Medulla oblongata (tissue), 1 donor: ENCODE measurements at regions not wholly inside any gene's neighbourhood (a gene's known extent, or its start where the extent isn't known, plus 50 kb on each side); places are given as distances from the start of the nearest gene placed in this dataset.

Experiments used
- DNase-seq: peaks from one replicate; pipeline ENCODE4 v3.0.0-alpha.2; 2015; ENCODE audit errors: extremely low spot score

DNA sequence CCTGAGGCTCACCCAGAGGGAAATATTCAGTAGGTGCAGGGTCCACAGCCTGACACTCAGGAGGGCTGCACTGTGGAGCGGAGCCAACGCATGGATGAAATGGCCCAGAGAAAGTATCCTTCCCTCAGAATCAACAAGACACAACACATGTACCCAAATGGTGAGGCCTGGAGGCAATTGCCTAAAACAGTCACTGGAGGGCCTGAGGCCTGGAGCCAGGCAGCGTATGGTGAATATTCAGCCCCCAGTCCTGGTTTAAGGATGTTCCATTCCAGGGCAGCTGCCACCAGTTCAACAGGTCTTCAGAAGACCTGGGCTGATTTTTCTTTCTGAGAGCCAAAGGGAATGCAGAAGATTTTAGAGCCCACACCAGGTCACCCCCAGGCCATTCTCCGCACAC lies 264.8 kb downstream of the INSC start:
- no peak for DNase-seq

DNA sequence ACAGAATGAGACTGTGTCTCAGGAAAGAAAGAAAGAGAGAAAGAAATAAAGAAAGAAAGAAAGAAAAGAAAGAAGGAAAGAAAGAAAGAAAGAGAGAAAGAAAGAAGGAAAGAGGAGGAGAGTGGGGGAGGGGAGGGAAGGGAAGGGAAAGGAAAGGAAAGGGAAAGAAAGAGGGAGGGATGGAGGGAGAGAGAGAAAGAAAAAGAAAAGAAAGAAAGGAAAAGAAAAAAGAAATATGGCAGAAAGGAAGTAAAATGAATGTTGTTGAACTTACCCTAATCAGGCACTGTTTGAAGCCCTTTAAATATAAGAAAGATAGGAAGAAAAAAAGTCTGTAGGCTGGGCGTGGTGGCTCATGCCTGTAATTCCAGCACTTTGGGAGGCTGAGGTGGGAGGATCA lies 276.1 kb downstream of the INSC start:
- DNase-seq = no peak

DNA sequence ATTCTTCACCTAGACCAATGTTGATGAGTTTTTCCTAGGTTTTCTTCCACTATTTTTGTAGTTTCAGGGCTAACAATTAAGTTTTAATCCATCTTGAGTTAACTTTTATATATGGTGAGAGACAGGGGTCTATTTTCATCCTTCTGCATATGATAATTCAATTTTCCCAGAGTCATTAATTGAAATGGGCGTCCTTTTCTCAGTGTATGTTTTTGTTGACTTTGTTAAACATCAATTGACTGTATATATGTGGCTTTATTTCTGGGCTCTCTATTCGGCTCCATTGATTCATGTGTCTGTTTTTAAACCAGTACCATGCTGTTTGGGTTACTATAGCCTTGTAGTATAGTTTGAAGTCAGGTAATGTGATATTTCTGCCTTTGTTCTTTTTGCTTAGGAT lies 282.1 kb downstream of the INSC start:
- no peak for DNase-seq

DNA sequence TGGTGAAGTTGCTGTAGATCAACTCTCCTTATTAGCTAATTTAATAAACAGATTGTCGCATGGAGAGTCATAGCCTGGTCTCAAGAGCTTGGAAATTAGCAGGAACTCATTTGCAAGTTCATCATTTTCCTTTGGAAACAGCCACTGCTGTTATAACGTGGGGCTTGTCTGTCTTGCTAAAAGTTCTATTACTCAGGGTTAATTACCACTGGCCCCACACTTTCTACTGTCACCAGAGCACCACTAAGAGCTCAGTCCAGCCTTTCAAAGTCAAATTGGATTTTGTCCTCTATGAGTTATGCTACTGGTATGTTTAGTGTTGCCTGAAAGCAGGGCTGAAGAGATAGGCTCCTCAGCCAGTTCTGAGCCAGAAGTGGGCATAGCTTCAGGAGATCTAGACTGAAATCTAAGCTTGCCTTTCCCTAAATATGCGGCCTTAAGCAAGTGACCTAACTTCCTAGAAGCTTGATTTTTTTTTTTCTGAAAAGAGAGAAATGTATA lies 292.2 kb downstream of the INSC start:
- DNase-seq = no peak

DNA sequence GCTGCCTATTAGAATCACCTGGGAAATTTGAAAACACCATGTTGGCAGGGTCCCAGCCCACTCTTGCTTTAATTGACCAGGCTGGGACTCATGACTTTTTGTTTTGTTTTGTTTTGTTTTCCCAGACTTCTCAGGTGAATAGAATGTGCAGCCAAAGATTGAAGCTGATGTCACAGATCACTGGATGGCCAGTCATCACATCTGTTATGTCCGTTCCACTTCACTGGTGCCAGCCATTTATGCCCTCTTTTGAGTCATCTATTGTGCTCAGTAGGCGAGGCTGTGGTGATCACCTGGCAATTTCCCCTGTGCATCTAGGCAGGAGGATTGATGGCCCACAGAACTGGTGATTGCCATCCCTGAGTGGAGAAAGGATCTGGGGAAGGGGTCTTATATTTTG lies 297.3 kb downstream of the INSC start:
- DNase-seq = no peak

DNA sequence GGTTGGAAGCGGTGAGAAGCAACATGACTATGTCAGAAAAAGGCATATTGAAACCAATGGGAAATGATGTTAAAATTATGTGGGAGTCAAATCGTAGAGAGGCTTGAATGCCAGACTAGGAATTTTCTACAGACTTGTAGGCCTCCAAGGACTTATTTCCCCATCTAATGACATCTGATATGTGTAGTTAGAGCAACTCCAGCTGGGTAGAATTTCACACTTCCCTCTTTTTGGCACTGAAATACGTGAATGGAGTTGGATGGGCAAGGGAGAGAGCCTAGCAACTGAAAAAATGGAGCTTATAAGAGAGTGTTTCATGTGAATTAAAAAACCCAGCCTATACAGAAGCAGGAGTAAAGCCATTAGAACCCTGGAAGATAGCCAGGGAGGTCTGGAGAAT lies 304.2 kb downstream of the INSC start:
- DNase-seq = no peak

DNA sequence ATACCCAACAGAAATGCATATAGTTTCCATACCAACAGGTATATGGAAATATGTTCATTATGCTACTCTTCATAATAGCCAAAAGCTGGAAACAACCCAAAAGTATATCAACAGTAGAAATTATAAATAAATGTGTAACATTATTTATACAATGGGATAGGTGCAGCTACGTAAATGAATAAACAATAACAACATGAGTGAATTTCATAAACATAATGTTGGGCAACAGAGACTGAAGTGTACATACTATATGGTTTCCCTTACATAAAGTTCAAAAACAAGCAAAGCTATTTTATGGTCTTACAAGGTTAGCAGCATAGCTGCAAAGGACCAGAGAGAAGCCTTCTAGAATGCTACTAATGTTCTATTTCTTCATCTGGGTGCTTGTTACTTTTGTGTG lies 305.0 kb downstream of the INSC start:
- no peak for DNase-seq

DNA sequence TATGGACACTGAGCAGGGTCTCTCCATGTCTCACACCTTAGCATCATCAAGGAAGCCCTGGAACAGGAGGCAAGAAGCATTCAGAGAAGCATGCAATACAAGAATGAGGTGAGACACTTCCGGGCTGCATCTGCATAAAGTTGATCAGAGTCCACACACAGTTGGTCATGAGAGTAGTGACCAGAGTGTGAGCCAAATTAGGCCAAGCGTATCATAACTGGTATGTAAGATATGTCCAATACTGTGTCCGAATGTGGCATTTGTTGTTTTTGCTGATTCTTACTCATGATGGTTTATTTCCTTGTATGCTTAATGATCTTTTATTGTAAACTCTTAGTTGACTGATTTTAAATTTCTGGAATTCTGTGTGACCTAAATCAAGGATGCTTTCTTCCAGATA lies 315.7 kb downstream of the INSC start:
- no peak for DNase-seq

DNA sequence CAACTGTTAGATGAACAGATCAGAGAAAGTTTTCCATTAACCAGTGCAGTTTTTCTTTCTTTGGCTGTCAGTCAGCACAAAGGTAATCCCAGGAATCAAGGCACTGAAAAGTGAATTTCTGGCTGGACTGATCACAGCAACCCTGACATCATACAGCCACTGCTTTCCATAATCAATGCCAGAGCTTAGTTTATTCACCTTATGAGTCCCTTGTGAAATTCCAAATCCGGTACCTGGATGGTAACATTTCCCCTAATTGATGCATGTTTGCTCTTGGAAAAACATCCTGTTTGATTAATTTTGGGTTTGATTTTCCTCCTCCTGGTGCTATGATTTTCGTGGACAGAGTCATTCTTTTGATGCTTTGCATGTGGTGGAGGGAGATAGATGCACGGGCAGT lies 319.8 kb downstream of the INSC start:
- DNase-seq = no peak

DNA sequence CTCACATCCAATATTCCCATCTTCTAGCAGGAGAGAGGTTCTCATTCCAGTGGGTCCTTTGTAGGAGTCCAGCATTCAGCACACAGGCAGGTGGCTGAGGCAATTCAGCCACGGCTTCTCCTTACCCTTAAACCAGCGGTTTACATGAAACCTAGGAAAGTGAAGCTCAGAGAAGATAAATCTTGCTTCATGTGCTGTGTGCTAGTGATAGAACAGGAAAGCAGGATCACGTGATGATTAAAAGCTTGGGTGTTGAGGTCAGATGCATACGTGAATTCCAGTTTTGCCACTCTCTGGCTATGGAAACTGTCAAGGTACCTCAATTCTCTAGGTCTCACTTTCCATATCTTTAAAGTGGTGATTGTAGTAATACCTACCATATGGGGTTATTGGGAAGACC lies 331.6 kb downstream of the INSC start:
- DNase-seq = no peak

DNA sequence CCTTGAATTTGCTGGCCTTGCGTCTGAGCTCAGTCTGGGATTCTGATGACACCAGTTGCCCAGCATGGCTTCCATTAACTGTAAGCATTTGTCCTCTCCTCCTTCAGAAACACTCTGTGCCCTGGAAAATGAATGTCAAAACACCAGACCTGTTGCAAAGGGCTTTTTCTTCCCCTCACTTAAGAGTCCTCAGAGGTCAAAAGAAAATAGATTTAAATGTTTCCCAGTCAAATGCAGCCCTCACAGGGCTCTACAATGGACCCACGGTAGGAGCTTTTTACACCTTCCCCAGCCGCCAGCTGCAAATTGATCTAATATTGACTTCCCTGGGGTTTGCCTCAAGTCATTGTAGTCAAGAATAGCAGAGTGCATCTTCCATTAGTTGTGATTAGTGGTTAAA lies 332.2 kb downstream of the INSC start:
- no peak for DNase-seq

DNA sequence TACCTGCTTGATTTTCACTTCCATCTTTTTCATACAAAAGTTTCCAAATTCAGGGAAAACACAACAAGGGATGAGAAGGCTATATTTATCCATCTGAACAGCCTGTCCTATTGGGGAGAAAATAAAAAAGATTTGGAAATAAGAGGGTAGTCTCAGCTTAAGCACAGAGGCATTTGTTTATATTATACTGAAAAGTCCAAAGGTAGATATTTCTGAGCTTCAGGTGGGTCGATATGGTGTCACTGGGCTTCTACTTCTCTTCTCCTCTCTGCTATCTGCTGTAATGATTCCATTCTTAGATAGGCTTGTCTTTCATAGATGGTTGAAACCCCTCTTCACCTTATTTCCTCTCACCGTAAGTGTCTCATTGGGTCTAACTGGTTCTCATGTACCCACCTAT lies 337.0 kb downstream of the INSC start:
- DNase-seq = no peak

DNA sequence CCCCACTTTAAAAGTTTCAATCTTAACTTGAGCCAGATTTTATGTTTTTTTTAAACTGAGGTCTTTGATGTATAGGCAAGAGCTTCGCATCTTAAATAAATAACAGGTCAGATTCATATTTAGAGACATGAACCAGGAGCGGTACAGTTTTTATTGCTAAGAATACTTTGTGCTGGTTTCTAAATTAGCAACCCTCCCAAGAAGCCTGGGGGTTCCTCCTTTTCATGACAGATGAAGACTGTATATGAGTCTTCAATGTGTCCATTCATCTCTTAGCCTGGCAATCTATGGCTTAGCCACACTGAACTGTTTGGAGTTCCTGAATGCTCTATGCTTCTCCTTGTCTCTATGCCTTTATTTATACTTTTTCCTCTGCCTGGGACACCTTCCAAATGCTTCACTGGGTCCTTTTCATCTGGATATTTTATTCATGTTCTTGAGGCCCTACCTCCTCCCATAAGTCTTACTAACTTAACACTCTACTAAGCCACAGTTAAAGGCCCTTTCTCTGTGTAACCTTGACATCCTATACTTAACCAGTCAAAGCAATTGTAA lies 338.6 kb downstream of the INSC start:
- no peak for DNase-seq

DNA sequence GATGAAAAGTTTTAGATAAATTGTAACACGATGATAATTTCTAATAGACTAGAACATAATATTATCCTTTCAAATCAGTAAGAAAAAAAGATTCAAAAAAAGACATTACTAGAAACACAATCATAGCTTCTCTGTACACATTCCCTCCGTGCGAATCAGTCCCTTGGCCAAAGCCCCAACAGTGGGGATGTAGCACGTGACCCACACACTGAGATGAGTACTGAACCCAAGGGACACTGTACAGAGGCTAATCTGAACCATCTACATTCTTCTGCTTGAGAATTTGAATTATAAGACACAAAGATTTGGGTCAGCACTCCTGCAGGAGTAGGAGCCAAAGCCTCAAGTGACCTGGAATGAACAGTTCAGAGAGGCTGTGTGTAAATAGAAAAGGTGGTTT lies 353.7 kb downstream of the INSC start:
- DNase-seq = no peak

DNA sequence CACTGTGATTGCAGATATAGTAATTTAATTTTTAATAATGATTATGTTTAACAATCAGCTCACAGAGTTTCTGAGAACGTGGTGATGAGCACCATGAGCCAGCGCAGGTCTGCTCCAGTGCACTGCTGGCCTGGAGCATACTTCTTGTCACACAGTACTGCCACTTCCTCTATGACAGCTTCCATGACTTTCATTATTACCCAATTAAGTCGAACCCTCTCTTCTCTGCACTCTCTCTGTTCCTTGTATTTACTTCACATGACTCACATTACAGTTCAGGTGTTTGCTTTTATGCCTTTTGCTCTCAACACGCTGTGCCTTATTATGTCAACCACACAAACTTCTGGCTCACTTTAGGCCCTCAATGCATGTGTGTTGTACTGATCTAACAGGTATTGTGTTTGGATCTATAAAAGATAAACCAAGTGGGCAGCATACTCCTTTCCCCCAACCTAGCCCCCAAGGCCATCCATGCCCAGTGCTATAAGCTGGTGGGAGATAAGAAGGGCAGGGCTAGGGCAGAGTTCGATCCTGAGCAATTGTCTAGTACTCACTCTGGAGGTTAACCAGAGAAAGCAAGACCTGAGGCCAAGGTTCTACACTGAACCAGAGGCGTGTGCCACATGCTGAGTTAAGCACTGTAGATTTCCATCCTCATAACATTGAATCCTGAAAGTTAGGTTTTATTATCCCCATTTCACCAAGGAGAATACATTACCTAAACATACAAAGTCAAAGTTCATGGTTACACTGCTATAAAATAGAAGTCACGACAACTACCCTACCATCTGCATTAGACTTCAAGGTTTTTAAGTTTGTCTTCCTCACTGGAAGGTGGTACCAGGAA lies 356.5 kb downstream of the INSC start:
- DNase-seq = no peak

DNA sequence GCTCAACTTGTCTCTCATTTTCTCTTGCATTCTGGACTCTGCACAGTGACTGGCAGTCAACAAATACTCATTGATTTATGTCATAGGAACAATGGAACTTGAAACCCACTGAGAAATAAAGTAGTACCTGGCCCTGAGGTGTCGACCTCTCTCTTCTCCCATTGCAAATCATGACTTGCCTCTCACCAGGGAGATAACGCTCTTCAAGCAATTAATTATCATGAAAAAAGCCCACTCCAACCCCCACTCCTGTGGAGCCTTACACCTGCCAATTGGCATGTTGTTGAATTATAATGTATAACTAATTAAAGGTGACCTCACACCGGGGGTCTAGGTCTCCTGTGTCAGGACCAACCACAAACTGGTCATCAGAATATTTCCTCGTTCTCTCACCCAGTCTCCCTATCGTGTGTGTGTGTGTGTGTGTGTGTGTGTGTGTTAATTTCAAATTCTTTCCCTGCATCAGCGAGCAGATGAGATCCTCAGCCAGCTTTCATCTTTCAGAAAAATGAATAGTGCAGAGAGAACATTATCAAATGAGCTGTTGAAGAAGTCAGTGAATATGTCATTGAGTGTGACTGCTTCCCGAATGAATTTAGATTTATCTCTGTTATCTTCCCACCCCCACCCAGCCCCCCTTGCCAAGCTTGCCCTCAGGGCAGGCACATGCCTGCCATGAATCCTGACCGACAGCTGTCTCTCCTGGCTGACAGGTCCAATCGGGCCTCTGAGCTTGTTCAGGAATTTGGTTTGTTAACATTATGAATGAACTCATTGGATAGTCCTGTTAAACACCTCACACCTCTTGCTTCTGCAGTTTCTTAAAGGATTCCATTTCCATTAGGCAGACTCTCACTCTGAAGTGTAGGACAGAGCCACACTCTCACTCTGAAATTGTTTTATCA lies 357.4 kb downstream of the INSC start:
- DNase-seq = no peak

DNA sequence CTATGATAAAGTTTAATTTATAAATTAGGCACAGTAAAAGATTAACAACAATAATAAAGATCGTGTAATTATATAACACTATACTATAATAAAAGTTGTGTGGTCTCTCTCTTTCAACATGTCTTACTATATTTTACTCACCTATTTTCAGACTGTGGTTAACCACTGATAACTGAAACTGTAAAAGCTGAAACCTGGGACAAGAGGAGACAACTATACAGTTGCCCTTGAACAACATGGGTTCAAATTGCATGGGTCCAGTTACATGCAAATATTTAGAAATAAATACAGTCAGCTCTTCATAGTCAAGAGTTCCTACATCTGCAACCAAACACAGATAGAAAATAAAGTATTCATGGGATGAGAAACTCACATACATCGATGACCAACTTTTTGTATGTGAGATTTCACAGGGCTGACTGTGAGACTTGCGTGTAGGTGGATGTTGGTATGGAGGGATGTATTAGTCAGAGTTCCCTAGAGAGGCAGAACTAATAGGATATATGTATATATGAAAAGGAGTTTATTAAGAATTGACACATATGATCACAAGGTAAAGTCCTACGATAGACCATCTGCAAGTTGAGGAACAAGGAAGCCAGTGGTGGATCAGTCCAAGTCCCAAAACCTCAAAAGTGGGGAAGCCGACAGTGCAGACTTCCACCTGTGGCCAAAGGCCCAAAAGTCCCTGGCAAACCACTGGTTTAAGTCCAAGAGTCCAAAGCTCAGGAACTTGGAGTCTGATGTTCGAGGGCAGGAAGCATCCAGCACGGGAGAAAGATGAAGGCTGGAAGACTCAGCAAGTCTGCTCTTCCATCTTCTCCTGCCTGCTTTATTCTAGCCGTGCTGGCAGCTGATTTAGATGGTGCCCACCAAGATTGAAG lies 359.5 kb downstream of the INSC start:
- DNase-seq = no peak

DNA sequence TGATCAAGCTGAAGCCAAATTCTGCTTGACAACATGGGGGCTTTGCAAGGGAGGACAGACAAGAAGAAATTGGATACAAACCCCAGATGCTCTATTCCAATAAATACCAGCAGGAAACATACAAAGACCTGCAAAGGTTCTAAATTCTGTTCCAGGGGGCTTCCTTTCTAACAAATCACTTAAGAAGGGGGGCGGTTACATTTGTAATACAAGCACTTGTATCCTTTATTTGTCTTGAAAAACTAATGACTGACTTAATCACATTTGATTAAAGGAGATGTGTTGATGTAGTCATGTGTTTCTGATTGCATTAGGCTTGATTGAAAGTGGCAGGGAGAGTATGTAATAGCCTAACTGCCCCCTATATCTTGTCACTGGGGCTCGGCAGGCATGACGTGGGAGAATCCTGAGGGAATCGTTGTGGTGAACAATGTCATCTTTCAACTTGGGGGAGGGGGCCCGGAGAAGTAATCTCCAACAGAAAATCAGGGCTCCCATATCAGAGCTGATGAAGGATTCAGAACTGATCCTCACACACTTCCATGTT lies 361.7 kb downstream of the INSC start:
- DNase-seq = no peak

DNA sequence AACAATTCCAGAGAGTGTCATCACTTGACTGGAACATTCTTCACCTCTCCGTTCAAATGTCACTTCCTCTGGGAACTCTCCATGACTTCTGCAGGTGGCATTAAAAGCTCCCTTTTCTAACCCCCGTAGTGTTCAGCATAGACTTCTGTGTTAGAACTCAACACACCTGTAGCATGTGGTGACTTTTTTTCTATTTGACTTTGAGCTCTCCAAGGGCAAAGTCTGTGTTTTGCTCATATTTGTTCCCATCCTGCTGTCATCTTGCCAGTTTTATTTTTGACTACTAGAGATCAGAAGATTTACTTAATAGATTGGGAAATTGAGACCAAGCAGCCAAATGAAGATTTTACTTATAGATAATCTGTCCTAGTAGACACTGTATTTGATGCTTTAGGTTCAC lies 367.1 kb downstream of the INSC start:
- DNase-seq = no peak

DNA sequence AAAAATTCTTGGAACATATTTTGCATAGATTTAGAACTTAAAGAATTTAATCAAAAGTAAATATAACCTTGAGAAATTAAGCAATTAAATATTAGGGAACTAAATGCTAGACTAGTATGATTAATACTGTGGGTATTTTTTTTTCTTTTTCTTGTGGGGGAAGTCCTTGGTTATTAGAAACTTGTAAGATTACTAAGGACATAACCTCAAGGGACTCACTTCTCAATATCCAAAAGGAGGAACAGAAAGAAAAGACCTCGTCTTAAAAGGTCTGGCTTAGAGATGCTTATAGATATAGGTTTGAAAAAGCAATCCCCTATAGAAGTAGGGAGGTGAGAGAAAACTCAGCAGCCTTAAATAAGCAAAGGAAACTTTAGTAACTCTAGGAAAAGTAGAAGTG lies 368.5 kb downstream of the INSC start:
- no peak for DNase-seq

DNA sequence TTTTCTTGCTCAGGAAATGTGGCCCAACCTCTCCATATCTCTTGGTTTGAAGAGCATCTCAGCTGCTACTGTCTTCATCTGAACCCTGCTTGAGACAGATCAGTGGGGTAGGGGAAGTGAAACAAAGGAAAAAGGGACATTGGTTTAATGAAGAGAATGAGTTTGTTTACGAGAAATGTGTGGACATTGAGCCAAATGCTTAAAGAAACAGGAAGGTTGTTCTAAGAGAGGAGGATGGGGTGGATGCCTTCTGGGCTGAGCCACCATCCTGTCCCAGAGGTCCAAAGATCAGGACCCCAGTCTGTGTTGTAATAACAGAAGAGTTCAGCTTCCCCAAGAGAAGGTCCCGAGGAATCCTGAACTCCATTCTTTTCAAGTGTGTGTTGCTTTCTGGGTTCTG lies 369.7 kb downstream of the INSC start:
- DNase-seq = peak; percentile 56
